ENCODE measurements at regions not wholly inside any gene's neighbourhood (a gene's known extent, or its start where the extent isn't known, plus 50 kb on each side); places are given as distances from the start of the nearest gene placed in this dataset.

DNA sequence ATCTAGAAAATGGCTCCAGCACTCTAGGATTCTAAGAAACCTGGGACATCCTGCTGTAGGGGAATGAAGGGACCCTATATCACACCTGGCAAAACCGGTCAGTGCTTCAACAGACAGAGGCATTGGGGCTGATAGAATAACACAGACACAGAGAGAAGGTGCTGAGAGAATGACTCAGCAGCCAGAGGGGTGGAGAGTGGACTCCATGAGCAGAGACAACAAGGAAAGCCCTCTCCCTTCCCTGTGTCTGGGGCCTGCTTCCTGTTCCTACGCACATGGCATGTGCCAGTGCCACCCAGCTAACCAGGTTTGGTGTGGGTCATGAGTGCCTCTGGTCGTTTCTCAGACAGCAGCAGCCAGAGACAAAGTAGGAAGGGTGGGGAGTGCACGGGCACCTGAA, 140.3 kb downstream of the CCT6B start:
- TF ChIP-seq MAZ (IDR thresholded peaks at IDR 0.05; ENCODE audit: borderline replicate concordance, low read depth, low read length) (no peak), MAZ (CRISPR knock-in tag; IDR thresholded peaks at IDR 0.05; ENCODE audit: low read depth) (no peak), ATF2 (CRISPR knock-in tag; IDR thresholded peaks at IDR 0.05) (no peak), MLX (CRISPR knock-in tag; IDR thresholded peaks at IDR 0.05) (no peak), ELF1 (CRISPR knock-in tag; IDR thresholded peaks at IDR 0.05) (no peak), ZNF569 (CRISPR knock-in tag; IDR thresholded peaks at IDR 0.05; ENCODE audit: borderline replicate concordance) (no peak), BHLHE40 (IDR thresholded peaks at IDR 0.05; ENCODE audit: low read length) (no peak), ZNF543 (CRISPR knock-in tag; IDR thresholded peaks at IDR 0.05) (no peak)
- TF ChIP-seq, protein P1, sequence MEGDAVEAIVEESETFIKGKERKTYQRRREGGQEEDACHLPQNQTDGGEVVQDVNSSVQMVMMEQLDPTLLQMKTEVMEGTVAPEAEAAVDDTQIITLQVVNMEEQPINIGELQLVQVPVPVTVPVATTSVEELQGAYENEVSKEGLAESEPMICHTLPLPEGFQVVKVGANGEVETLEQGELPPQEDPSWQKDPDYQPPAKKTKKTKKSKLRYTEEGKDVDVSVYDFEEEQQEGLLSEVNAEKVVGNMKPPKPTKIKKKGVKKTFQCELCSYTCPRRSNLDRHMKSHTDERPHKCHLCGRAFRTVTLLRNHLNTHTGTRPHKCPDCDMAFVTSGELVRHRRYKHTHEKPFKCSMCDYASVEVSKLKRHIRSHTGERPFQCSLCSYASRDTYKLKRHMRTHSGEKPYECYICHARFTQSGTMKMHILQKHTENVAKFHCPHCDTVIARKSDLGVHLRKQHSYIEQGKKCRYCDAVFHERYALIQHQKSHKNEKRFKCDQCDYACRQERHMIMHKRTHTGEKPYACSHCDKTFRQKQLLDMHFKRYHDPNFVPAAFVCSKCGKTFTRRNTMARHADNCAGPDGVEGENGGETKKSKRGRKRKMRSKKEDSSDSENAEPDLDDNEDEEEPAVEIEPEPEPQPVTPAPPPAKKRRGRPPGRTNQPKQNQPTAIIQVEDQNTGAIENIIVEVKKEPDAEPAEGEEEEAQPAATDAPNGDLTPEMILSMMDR (CRISPR knock-in tag; IDR thresholded peaks at IDR 0.05) = no peak
